H9 (cell line): ENCODE measurements at regions not wholly inside any gene's neighbourhood (a gene's known extent, or its start where the extent isn't known, plus 50 kb on each side); places are given as distances from the start of the nearest gene placed in this dataset.

Experiments used
- DNase-seq: peaks from one replicate; pipeline ENCODE4 v3.0.0-alpha.2; 2017
- H2AFZ ChIP-seq: one replicate; pipeline ENCODE4 v1.6.1; 2013; ENCODE audit warnings: mild to moderate bottlenecking, low read length, control low read depth, moderate library complexity
- H2AK5ac ChIP-seq: 2 replicates; pipeline ENCODE4 v1.6.1; 2013; ENCODE audit warnings: low read length, control low read depth, mixed read lengths; ENCODE audit not compliant: insufficient read length
- H2BK120ac ChIP-seq: one replicate; pipeline ENCODE4 v1.6.1; 2013; ENCODE audit warnings: low read depth, mild to moderate bottlenecking, low read length, control low read depth, inconsistent platforms; ENCODE audit not compliant: poor library complexity, severe bottlenecking
- H2BK12ac ChIP-seq: 2 replicates; pipeline ENCODE4 v1.6.1; 2013; ENCODE audit warnings: low read length, control low read depth, mixed read lengths, low read depth; ENCODE audit not compliant: insufficient read length
- H2BK15ac ChIP-seq: 2 replicates; pipeline ENCODE4 v1.6.1; 2013; ENCODE audit warnings: low read depth, low read length, control low read depth
- H2BK20ac ChIP-seq: one replicate; pipeline ENCODE4 v1.6.1; 2013; ENCODE audit warnings: low read depth, mild to moderate bottlenecking, low read length, control low read depth, inconsistent platforms; ENCODE audit not compliant: poor library complexity, severe bottlenecking
- H2BK5ac ChIP-seq: 2 replicates; pipeline ENCODE4 v1.6.1; 2013; ENCODE audit warnings: low read length, control low read depth, mixed read lengths; ENCODE audit not compliant: insufficient read length
- H3K14ac ChIP-seq: 2 replicates; pipeline ENCODE4 v1.6.1; 2013; ENCODE audit warnings: low read length, control low read depth; ENCODE audit not compliant: insufficient read depth
- H3K18ac ChIP-seq: 2 replicates; pipeline ENCODE4 v1.6.1; 2013; ENCODE audit warnings: low read depth, mild to moderate bottlenecking, mixed read lengths, low read length, control low read depth; ENCODE audit not compliant: insufficient read length
- H3K23ac ChIP-seq: 2 replicates; pipeline ENCODE4 v1.6.1; 2013; ENCODE audit warnings: low read length, control low read depth, mixed read lengths, low read depth; ENCODE audit not compliant: insufficient read length
- H3K23me2 ChIP-seq: 2 replicates; pipeline ENCODE4 v1.6.1; 2013; ENCODE audit warnings: low read depth, mild to moderate bottlenecking, mixed read lengths, low read length, control low read depth; ENCODE audit not compliant: insufficient read length, poor library complexity, severe bottlenecking
- H3K27ac ChIP-seq: 2 replicates; pipeline ENCODE4 v1.5.1; 2013; ENCODE audit warnings: low read length, control low read depth, mixed read lengths, low read depth; ENCODE audit not compliant: insufficient read length
- H3K27me3 ChIP-seq: 2 replicates; pipeline ENCODE4 v1.6.1; 2013; ENCODE audit warnings: low read length, control low read depth, inconsistent platforms; ENCODE audit not compliant: insufficient read depth
- H3K4ac ChIP-seq: 2 replicates; pipeline ENCODE4 v1.6.1; 2013; ENCODE audit warnings: low read depth, mild to moderate bottlenecking, control low read depth, inconsistent platforms, low read length, moderate library complexity
- H3K4me1 ChIP-seq: 2 replicates; pipeline ENCODE4 v1.6.1; 2013; ENCODE audit warnings: low read length, control low read depth, inconsistent platforms; ENCODE audit not compliant: insufficient read depth
- H3K4me2 ChIP-seq: 2 replicates; pipeline ENCODE4 v1.6.1; 2013; ENCODE audit warnings: low read length, control low read depth, mixed read lengths; ENCODE audit not compliant: insufficient read length, insufficient read depth
- H3K56ac ChIP-seq: 2 replicates; pipeline ENCODE4 v1.6.1; 2013; ENCODE audit warnings: low read depth, mild to moderate bottlenecking, mixed read lengths, low read length, control low read depth; ENCODE audit not compliant: insufficient read length
- H3K79me1 ChIP-seq: 2 replicates; pipeline ENCODE4 v1.6.1; 2013; ENCODE audit warnings: low read depth, mild to moderate bottlenecking, moderate library complexity, low read length, control low read depth, inconsistent platforms; ENCODE audit not compliant: insufficient read depth, poor library complexity, severe bottlenecking
- H3K79me2 ChIP-seq: 2 replicates; pipeline ENCODE4 v1.6.1; 2013; ENCODE audit warnings: low read length, control low read depth, inconsistent platforms; ENCODE audit not compliant: insufficient read depth
- H3K9ac ChIP-seq: 2 replicates; pipeline ENCODE4 v1.6.1; 2013; ENCODE audit warnings: low read length, control low read depth, mixed read lengths; ENCODE audit not compliant: insufficient read length; ENCODE audit errors: extremely low read depth
- H3K9me3 ChIP-seq: one replicate; pipeline ENCODE4 v1.6.1; 2013; ENCODE audit warnings: low read depth, low read length, inconsistent platforms; ENCODE audit not compliant: control insufficient read depth
- H3T11ph ChIP-seq: one replicate; pipeline ENCODE4 v1.6.1; 2013; ENCODE audit warnings: mild to moderate bottlenecking, low read length, control low read depth, inconsistent platforms
- H4K20me1 ChIP-seq: one replicate; pipeline ENCODE4 v1.6.1; 2013; ENCODE audit not compliant: control insufficient read depth, insufficient read length, insufficient read depth
- H4K5ac ChIP-seq: 2 replicates; pipeline ENCODE4 v1.6.1; 2013; ENCODE audit warnings: low read depth, mild to moderate bottlenecking, mixed read lengths, low read length, control low read depth; ENCODE audit not compliant: insufficient read length
- H4K8ac ChIP-seq: replicated peaks from 2 replicates; pipeline ENCODE4 v1.6.1; 2013; ENCODE audit warnings: low read length, control low read depth, mixed read lengths, low read depth; ENCODE audit not compliant: insufficient read length
- H4K91ac ChIP-seq: 2 replicates; pipeline ENCODE4 v1.6.1; 2013; ENCODE audit warnings: low read depth, mild to moderate bottlenecking, moderate library complexity, mixed read lengths, low read length, control low read depth; ENCODE audit not compliant: insufficient read length
- H3K27ac Mint-ChIP-seq, 3 experiments: 2 replicates in 2 of 3; 3 replicates in 1 of 3; pipeline ENCODE4 v1.8.0; 2020 to 2021; ENCODE audit warnings: mixed read lengths in 3 of 3, mild to moderate bottlenecking in 1 of 3, moderate library complexity in 1 of 3
- H3K27me3 Mint-ChIP-seq: 2 replicates; pipeline ENCODE4 v1.8.0; 2021; ENCODE audit warnings: low read depth, mild to moderate bottlenecking, moderate library complexity, mixed read lengths
- H3K36me3 Mint-ChIP-seq, 3 experiments: 2 replicates in 2 of 3; 3 replicates in 1 of 3; pipeline ENCODE4 v1.8.0; 2020 to 2021; ENCODE audit warnings: low read depth in 3 of 3, mixed read lengths in 3 of 3; ENCODE audit not compliant: insufficient read depth in 1 of 3
- H3K4me1 Mint-ChIP-seq, 2 experiments: 2 replicates each; pipeline ENCODE4 v1.8.0; 2020; ENCODE audit warnings: mixed read lengths in 2 of 2
- H3K4me3 Mint-ChIP-seq, 2 experiments: 2 replicates in 1 of 2; 3 replicates in 1 of 2; pipeline ENCODE4 v1.8.0; 2020 to 2021; ENCODE audit warnings: mild to moderate bottlenecking in 2 of 2, mixed read lengths in 2 of 2, moderate library complexity in 1 of 2
- H3K9me3 Mint-ChIP-seq, 2 experiments: 2 replicates in 1 of 2; 3 replicates in 1 of 2; pipeline ENCODE4 v1.8.0; 2020; ENCODE audit warnings: mild to moderate bottlenecking in 2 of 2, mixed read lengths in 2 of 2, moderate library complexity in 1 of 2
- WGBS: extraction: QIAGEN DNeasy Blood & Tissue Kit; methylation state at CpG from one replicate; pipeline ENCODE4 v1.1.7; 2013; ENCODE audit warnings: missing lambda C conversion rate, low lambda C conversion rate, mixed read lengths; ENCODE audit not compliant: insufficient read length; ENCODE audit errors: extremely low coverage; 5-methylcytosine and 5-hydroxymethylcytosine counted together
- TF ChIP-seq, protein P1 (sequence below): fragments of 200-600 bp; sonication (generic); conservative IDR thresholded peaks from 3 replicates; pipeline ENCODE4 v1.8.0; 2021; ENCODE audit warnings: antibody characterized with exemption, mild to moderate bottlenecking

DNA sequence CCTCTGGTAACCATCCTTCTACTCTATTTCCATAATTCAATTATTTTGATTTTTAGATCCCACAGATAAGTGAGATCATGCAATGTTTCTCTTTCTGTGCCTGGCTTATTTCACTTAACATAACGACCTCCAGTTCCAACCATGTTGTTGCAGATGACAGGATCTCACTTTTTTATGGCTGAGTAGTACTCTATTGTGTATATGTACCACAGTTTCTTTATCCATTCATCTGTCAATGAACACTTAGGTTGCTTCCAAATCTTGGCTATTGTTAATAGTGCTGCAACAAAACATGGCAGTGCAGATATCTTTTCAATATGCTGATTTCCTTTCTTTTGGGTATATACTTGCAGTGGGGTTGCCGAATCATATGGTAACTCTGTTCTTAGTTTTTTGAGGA, 286.4 kb upstream of the C11orf87 start:
- H4K20me1 ChIP-seq, result no peaks in the 10 kb centered on the region
- H3K9me3 Mint-ChIP-seq, result peaks cover 0 to 2% of the 10 kb centered on the region in 2 experiments; a peak in 2 of 5 replicates
- no peak overlapping the region for H2BK15ac ChIP-seq
- no peak overlapping the region for H3K56ac ChIP-seq
- no peaks in the 10 kb centered on the region for H3K9me3 ChIP-seq
- H4K8ac ChIP-seq, result no peak overlapping the region
- no peak overlapping the region for H3K27ac ChIP-seq
- no peak overlapping the region for H4K5ac ChIP-seq
- H3K79me1 ChIP-seq, result no peaks in the 10 kb centered on the region
- H3K27me3 Mint-ChIP-seq, result peaks cover 6% of the 10 kb centered on the region
- TF ChIP-seq, protein P1, sequence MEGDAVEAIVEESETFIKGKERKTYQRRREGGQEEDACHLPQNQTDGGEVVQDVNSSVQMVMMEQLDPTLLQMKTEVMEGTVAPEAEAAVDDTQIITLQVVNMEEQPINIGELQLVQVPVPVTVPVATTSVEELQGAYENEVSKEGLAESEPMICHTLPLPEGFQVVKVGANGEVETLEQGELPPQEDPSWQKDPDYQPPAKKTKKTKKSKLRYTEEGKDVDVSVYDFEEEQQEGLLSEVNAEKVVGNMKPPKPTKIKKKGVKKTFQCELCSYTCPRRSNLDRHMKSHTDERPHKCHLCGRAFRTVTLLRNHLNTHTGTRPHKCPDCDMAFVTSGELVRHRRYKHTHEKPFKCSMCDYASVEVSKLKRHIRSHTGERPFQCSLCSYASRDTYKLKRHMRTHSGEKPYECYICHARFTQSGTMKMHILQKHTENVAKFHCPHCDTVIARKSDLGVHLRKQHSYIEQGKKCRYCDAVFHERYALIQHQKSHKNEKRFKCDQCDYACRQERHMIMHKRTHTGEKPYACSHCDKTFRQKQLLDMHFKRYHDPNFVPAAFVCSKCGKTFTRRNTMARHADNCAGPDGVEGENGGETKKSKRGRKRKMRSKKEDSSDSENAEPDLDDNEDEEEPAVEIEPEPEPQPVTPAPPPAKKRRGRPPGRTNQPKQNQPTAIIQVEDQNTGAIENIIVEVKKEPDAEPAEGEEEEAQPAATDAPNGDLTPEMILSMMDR, result no peak
- no peak overlapping the region for H2BK20ac ChIP-seq
- H3K14ac ChIP-seq, result no peak overlapping the region
- H3K4ac ChIP-seq, result no peak overlapping the region
- no peak overlapping the region for H3K4me2 ChIP-seq
- no peak overlapping the region for H2BK12ac ChIP-seq
- no peak overlapping the region for H3K9ac ChIP-seq
- no peak overlapping the region for H2AFZ ChIP-seq
- no peaks in the 10 kb centered on the region for H3K27me3 ChIP-seq
- no peak overlapping the region for H2BK5ac ChIP-seq
- peaks cover 16 to 28% of the 10 kb centered on the region in 2 experiments for H3K4me1 Mint-ChIP-seq
- H3K4me1 ChIP-seq, result peaks cover 9% of the 10 kb centered on the region; the same call in 1 of the 2 replicates
- DNase-seq, result no peak
- H3K79me2 ChIP-seq, result no peaks in the 10 kb centered on the region
- no peak overlapping the region for H2AK5ac ChIP-seq
- H3T11ph ChIP-seq, result no peak overlapping the region
- no peak overlapping the region for H3K23ac ChIP-seq
- no peaks in the 10 kb centered on the region for H3K23me2 ChIP-seq
- H3K27ac Mint-ChIP-seq, result no peak overlapping the region
- H3K4me3 Mint-ChIP-seq, result no peak overlapping the region
- H3K18ac ChIP-seq, result no peak overlapping the region
- WGBS, result no CpG with 5 or more reads among the region's 2 CpGs
- no peak overlapping the region for H2BK120ac ChIP-seq
- no peak overlapping the region for H4K91ac ChIP-seq
- no peaks in the 10 kb centered on the region for H3K36me3 Mint-ChIP-seq
